Lower leg skin (tissue), 3 donors: ENCODE measurements at regions not wholly inside any gene's neighbourhood (a gene's known extent, or its start where the extent isn't known, plus 50 kb on each side); places are given as distances from the start of the nearest gene placed in this dataset.

Experiments used
- CTCF ChIP-seq, 3 donors: fragments of 450-650 bp; IDR thresholded peaks; one replicate each; pipeline ENCODE4 v1.5.1; 2016; ENCODE audit warnings: antibody characterized with exemption in 3 of 3, mild to moderate bottlenecking in 3 of 3, moderate library complexity in 2 of 3
- POLR2A ChIP-seq, 2 donors: fragments of 450-650 bp; IDR thresholded peaks; one replicate each; pipeline ENCODE4 v1.6.1; 2016 to 2017; ENCODE audit warnings: antibody characterized with exemption in 2 of 2, mild to moderate bottlenecking in 1 of 2, moderate library complexity in 1 of 2

- TF ChIP-seq CTCF (IDR thresholded peaks at IDR 0.05) (no peak), POLR2A (IDR thresholded peaks at IDR 0.05) (no peak)
Observed at GRCh38 chr9:108671176-108671575, 184.6 kb downstream of the ACTL7B start.
